DOHH2 (cell line): ENCODE measurements at regions not wholly inside any gene's neighbourhood (a gene's known extent, or its start where the extent isn't known, plus 50 kb on each side); places are given as distances from the start of the nearest gene placed in this dataset.

ENCODE experiments used
- H3F3A ChIP-seq: fragments of 200-600 bp; sonication (generic), shearing (Covaris generic); 2 replicates; pipeline ENCODE4 v1.6.0; 2016; ENCODE audit warnings: antibody characterized with exemption, mild to moderate bottlenecking; ENCODE audit not compliant: control insufficient read depth, insufficient read depth
- H3K27ac ChIP-seq: fragments of 200-600 bp; sonication (generic); 2 replicates; pipeline ENCODE4 v1.5.1; 2014; ENCODE audit warnings: low read depth, mild to moderate bottlenecking, low read length, moderate library complexity
- H3K27me3 ChIP-seq: fragments of 200-600 bp; sonication (generic); 2 replicates; pipeline ENCODE4 v1.6.1; 2014; ENCODE audit warnings: mild to moderate bottlenecking, low read length, mixed read lengths; ENCODE audit not compliant: control insufficient read depth
- H3K36me3 ChIP-seq: fragments of 200-600 bp; sonication (generic); 2 replicates; pipeline ENCODE4 v1.6.1; 2014; ENCODE audit warnings: mild to moderate bottlenecking, low read length, moderate library complexity, mixed read lengths; ENCODE audit not compliant: control insufficient read depth
- H3K4me1 ChIP-seq: fragments of 200-600 bp; sonication (generic); 2 replicates; pipeline ENCODE4 v1.6.1; 2014; ENCODE audit warnings: mild to moderate bottlenecking, low read length, mixed read lengths; ENCODE audit not compliant: control insufficient read depth
- H3K4me2 ChIP-seq: fragments of 200-600 bp; sonication (generic); 2 replicates; pipeline ENCODE4 v1.6.0; 2014; ENCODE audit warnings: mild to moderate bottlenecking, low read length, moderate library complexity
- H3K4me3 ChIP-seq: fragments of 200-600 bp; sonication (generic); 2 replicates; pipeline ENCODE4 v1.5.1; 2014; ENCODE audit warnings: mild to moderate bottlenecking, low read length, mixed read lengths
- H3K79me2 ChIP-seq: fragments of 200-600 bp; sonication (generic); 2 replicates; pipeline ENCODE4 v1.6.1; 2014; ENCODE audit warnings: mild to moderate bottlenecking, low read length, mixed read lengths; ENCODE audit not compliant: control insufficient read depth
- H3K9me2 ChIP-seq: fragments of 200-600 bp; sonication (generic); replicated peaks from 2 replicates; pipeline ENCODE4 v1.6.1; 2014; ENCODE audit warnings: mild to moderate bottlenecking, low read length, mixed read lengths; ENCODE audit not compliant: control insufficient read depth
- H3K9me3 ChIP-seq: fragments of 200-600 bp; sonication (generic); 2 replicates; pipeline ENCODE4 v1.6.1; 2014; ENCODE audit warnings: antibody characterized with exemption, low read length, mixed read lengths; ENCODE audit not compliant: control insufficient read depth, insufficient read depth
- H4K20me1 ChIP-seq: fragments of 200-600 bp; sonication (generic); 2 replicates; pipeline ENCODE4 v1.6.0; 2014; ENCODE audit warnings: low read depth, mild to moderate bottlenecking, antibody characterized with exemption, low read length, moderate library complexity; ENCODE audit not compliant: control insufficient read depth, insufficient read depth
- CTCF ChIP-seq: fragments of 200-600 bp; sonication (generic); IDR thresholded peaks from one replicate; pipeline ENCODE4 v1.5.1; 2014; ENCODE audit warnings: antibody characterized with exemption, mild to moderate bottlenecking, low read depth, low read length; ENCODE audit not compliant: poor library complexity, severe bottlenecking
- EZH2phosphoT487 ChIP-seq: fragments of 200-600 bp; sonication (generic); IDR thresholded peaks from 2 replicates; pipeline ENCODE4 v1.6.1; 2017; ENCODE audit warnings: borderline replicate concordance, mild to moderate bottlenecking, antibody characterized with exemption, low read length, moderate library complexity, mixed read lengths

- Histone ChIP-seq H3K36me3 (no peaks in the 10 kb centered on the region), H3K27me3 (no peaks in the 10 kb centered on the region), H3K4me3 (no peak overlapping the region), H3K9me3 (no peaks in the 10 kb centered on the region), H3K4me2 (no peak overlapping the region), H3K9me2 (no peaks in the 10 kb centered on the region), H3K4me1 (no peaks in the 10 kb centered on the region), H4K20me1 (no peaks in the 10 kb centered on the region), H3K27ac (no peak overlapping the region), H3F3A (no peaks in the 10 kb centered on the region), H3K79me2 (no peaks in the 10 kb centered on the region)
- TF ChIP-seq CTCF (no peak), EZH2phosphoT487 (no peak)
These were observed 1712.4 kb upstream of the TENM3 start for GRCh38 chr4:180530787-180531186.

- no peaks in the 10 kb centered on the region for H4K20me1 ChIP-seq
These were observed 1710.5 kb upstream of the TENM3 start for GRCh38 chr4:180532691-180533090.

DNA sequence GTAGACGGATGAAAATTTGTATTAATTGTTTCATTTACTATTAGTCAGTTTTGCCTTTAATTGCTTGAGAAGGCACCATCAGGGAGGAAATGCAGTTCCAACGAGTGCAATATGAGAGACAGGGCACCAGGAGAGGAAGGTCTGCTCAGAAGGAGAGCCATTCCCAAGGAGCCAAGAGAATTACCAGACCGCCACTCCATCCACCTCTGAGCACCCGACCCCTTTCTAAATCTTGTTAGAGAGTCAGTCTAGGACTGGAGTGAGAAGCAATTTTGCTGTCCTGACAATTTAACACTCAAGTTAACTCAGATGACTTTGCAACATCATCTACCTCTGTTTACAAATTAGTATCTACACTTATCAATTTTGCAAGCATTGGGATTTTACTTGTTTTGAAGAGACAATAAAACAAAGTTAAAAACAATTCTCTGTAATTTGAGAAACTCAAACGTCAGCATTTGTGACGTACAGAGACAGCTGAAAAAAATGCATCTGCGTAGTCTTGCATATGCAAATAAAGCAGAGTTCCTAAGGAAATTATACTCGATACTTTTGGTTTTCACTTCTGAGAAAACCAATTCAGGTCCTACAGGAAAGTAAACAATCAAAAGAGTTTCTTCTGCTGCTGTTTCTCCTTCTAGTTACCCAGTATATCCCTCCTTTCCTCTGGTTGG is 1704.7 kb upstream of the TENM3 start:
- no peaks in the 10 kb centered on the region for H3K79me2 ChIP-seq
- no peaks in the 10 kb centered on the region for H3K4me1 ChIP-seq
- no peaks in the 10 kb centered on the region for H3K36me3 ChIP-seq
- H3K27ac ChIP-seq = no peak overlapping the region
- H3F3A ChIP-seq = no peaks in the 10 kb centered on the region
- no peaks in the 10 kb centered on the region for H4K20me1 ChIP-seq
- no peak overlapping the region for H3K4me2 ChIP-seq
- no peak overlapping the region for H3K4me3 ChIP-seq
- H3K9me2 ChIP-seq = no peaks in the 10 kb centered on the region
- H3K9me3 ChIP-seq = no peaks in the 10 kb centered on the region
- TF ChIP-seq EZH2phosphoT487 (no peak), CTCF (no peak)
- H3K27me3 ChIP-seq = no peaks in the 10 kb centered on the region

More at GRCh38 chr4:180532691-180533090, 1710.5 kb upstream of the TENM3 start:
- Histone ChIP-seq H3K9me3 (no peaks in the 10 kb centered on the region), H3F3A (no peaks in the 10 kb centered on the region), H3K27ac (no peak overlapping the region), H3K4me2 (no peak overlapping the region), H3K79me2 (no peaks in the 10 kb centered on the region), H3K4me1 (no peaks in the 10 kb centered on the region), H3K4me3 (no peak overlapping the region), H3K27me3 (no peaks in the 10 kb centered on the region), H3K9me2 (no peaks in the 10 kb centered on the region), H3K36me3 (no peaks in the 10 kb centered on the region)
- no peak for TF ChIP-seq CTCF
- no peak for TF ChIP-seq EZH2phosphoT487
